ENCODE measurements at regions not wholly inside any gene's neighbourhood (a gene's known extent, or its start where the extent isn't known, plus 50 kb on each side); places are given as distances from the start of the nearest gene placed in this dataset.

DNA sequence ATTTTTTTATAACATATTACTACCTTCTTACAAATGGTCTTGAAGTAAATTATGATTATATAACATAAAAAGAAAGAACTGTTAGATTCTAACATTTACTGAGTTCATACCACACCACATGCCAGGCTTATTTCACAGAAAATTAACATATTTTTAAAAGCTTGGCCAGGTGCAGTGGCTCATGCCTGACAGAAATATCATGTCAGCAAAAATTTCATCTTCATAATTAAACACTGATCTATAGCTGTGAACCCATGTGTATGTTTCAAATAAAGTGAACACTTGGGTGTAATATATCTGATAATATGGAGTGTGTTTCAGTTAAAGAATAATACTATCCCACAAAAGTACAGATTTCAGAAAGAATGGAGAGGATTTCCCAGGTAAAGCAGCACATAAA, 296.5 kb downstream of the SI start:
- Histone ChIP-seq H3K36me3 (ENCODE audit: control insufficient read depth, low read length) (no peaks in the 10 kb centered on the region), H3K79me2 (ENCODE audit: control insufficient read depth, low read length) (no peaks in the 10 kb centered on the region), H3K9me3 (ENCODE audit: control insufficient read depth, insufficient read depth, low read length) (no peaks in the 10 kb centered on the region), H3K4me1 (ENCODE audit: control insufficient read depth, low read length) (no peaks in the 10 kb centered on the region), H3K4me2 (ENCODE audit: low read length) (no peak overlapping the region), H4K20me1 (ENCODE audit: control insufficient read depth, insufficient read depth, low read depth, low read length) (no peaks in the 10 kb centered on the region), H3K27ac (ENCODE audit: low read depth, low read length) (no peak overlapping the region), H3K27me3 (ENCODE audit: control insufficient read depth, low read length) (no peaks in the 10 kb centered on the region), H3F3A (ENCODE audit: control insufficient read depth, insufficient read depth) (no peaks in the 10 kb centered on the region), H3K9me2 (replicated peaks; ENCODE audit: control insufficient read depth, low read length) (no peaks in the 10 kb centered on the region), H3K4me3 (ENCODE audit: low read length) (no peak overlapping the region)
- TF ChIP-seq, protein P1, sequence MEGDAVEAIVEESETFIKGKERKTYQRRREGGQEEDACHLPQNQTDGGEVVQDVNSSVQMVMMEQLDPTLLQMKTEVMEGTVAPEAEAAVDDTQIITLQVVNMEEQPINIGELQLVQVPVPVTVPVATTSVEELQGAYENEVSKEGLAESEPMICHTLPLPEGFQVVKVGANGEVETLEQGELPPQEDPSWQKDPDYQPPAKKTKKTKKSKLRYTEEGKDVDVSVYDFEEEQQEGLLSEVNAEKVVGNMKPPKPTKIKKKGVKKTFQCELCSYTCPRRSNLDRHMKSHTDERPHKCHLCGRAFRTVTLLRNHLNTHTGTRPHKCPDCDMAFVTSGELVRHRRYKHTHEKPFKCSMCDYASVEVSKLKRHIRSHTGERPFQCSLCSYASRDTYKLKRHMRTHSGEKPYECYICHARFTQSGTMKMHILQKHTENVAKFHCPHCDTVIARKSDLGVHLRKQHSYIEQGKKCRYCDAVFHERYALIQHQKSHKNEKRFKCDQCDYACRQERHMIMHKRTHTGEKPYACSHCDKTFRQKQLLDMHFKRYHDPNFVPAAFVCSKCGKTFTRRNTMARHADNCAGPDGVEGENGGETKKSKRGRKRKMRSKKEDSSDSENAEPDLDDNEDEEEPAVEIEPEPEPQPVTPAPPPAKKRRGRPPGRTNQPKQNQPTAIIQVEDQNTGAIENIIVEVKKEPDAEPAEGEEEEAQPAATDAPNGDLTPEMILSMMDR (IDR thresholded peaks at IDR 0.05; ENCODE audit: low read depth, low read length, poor library complexity, severe bottlenecking) = no peak
- TF ChIP-seq EZH2phosphoT487 (IDR thresholded peaks at IDR 0.05; ENCODE audit: borderline replicate concordance, low read length) = no peak

DNA sequence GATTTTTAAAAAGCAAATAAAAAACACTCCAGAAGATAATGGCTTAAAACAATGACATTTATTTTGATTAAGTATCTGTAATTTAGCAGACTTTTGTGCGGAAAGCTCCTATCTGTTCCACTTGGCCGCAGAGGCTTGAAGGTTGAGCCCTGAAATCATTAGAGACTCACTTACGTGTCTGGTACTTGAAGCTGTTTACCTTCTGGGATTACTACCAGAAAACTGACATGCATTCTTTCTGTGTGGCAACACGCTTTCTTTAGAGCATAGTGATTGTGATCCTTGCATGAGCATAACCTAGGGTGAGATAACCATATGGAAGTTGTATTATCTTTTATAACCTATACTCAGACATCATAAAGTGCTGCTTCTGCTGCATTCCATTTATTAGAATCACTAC, 298.5 kb downstream of the SI start:
- no peaks in the 10 kb centered on the region for H3F3A ChIP-seq (ENCODE audit: control insufficient read depth, insufficient read depth)
- H3K9me2 ChIP-seq (replicated peaks; ENCODE audit: control insufficient read depth, low read length) = no peaks in the 10 kb centered on the region
- H4K20me1 ChIP-seq (ENCODE audit: control insufficient read depth, insufficient read depth, low read depth, low read length) = no peaks in the 10 kb centered on the region
- H3K4me1 ChIP-seq (ENCODE audit: control insufficient read depth, low read length) = no peaks in the 10 kb centered on the region
- H3K4me3 ChIP-seq (ENCODE audit: low read length) = no peak overlapping the region
- no peaks in the 10 kb centered on the region for H3K79me2 ChIP-seq (ENCODE audit: control insufficient read depth, low read length)
- no peaks in the 10 kb centered on the region for H3K27me3 ChIP-seq (ENCODE audit: control insufficient read depth, low read length)
- no peak overlapping the region for H3K4me2 ChIP-seq (ENCODE audit: low read length)
- no peaks in the 10 kb centered on the region for H3K36me3 ChIP-seq (ENCODE audit: control insufficient read depth, low read length)
- H3K27ac ChIP-seq (ENCODE audit: low read depth, low read length) = no peak overlapping the region
- no peaks in the 10 kb centered on the region for H3K9me3 ChIP-seq (ENCODE audit: control insufficient read depth, insufficient read depth, low read length)
- TF ChIP-seq, protein P1 (IDR thresholded peaks at IDR 0.05; ENCODE audit: low read depth, low read length, poor library complexity, severe bottlenecking) = no peak
- TF ChIP-seq EZH2phosphoT487 (IDR thresholded peaks at IDR 0.05; ENCODE audit: borderline replicate concordance, low read length) = no peak

DNA sequence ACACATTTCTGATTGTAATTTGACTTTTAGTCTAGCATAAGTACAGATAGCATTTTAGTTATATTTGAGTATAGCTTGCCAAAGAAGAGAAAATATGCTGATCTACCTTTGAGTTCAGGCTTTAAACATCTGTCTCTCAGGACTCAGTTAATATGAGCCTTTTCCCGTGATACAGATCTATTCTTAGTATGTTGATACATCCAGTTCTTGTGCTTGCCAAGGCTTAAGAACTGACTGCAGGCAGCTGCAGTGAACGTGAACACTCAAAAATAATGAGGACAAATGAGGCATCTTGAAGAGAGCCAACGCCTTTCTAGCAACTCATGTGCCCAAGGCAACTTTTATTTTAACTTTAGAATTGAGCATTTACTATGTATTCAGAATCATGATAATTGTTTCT, 325.5 kb downstream of the SI start:
- no peaks in the 10 kb centered on the region for H3K79me2 ChIP-seq (ENCODE audit: control insufficient read depth, low read length)
- no peaks in the 10 kb centered on the region for H3K9me2 ChIP-seq (replicated peaks; ENCODE audit: control insufficient read depth, low read length)
- H3K27me3 ChIP-seq (ENCODE audit: control insufficient read depth, low read length) = no peaks in the 10 kb centered on the region
- no peaks in the 10 kb centered on the region for H3K4me1 ChIP-seq (ENCODE audit: control insufficient read depth, low read length)
- H3K9me3 ChIP-seq (ENCODE audit: control insufficient read depth, insufficient read depth, low read length) = no peaks in the 10 kb centered on the region
- H3K4me3 ChIP-seq (ENCODE audit: low read length) = no peak overlapping the region
- no peak overlapping the region for H3K27ac ChIP-seq (ENCODE audit: low read depth, low read length)
- TF ChIP-seq, protein P1 (IDR thresholded peaks at IDR 0.05; ENCODE audit: low read depth, low read length, poor library complexity, severe bottlenecking) = no peak
- TF ChIP-seq EZH2phosphoT487 (IDR thresholded peaks at IDR 0.05; ENCODE audit: borderline replicate concordance, low read length) = no peak
- H3K4me2 ChIP-seq (ENCODE audit: low read length) = no peak overlapping the region
- no peaks in the 10 kb centered on the region for H3F3A ChIP-seq (ENCODE audit: control insufficient read depth, insufficient read depth)
- no peaks in the 10 kb centered on the region for H4K20me1 ChIP-seq (ENCODE audit: control insufficient read depth, insufficient read depth, low read depth, low read length)
- H3K36me3 ChIP-seq (ENCODE audit: control insufficient read depth, low read length) = no peaks in the 10 kb centered on the region

DNA sequence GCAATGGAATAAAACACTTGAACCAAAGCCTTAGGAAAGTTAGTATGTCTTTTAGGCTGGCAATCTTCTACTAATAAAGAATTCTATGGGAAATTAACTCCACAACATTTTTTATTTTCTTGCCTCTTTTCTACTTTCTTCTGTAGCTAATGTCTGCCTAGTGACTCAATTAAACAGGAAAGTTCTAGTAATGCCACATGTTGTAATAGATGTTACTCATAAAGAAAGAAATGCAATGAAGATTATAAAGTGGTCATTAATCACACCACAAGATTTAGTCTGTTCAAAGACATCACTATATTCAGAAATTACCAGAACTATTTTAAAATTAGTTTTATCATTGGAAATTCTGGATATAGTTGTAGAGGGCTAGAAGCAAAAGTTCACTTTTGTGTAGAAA, 329.7 kb downstream of the SI start:
- Histone ChIP-seq H3K27me3 (ENCODE audit: control insufficient read depth, low read length) (no peaks in the 10 kb centered on the region), H3K9me2 (replicated peaks; ENCODE audit: control insufficient read depth, low read length) (no peaks in the 10 kb centered on the region), H4K20me1 (ENCODE audit: control insufficient read depth, insufficient read depth, low read depth, low read length) (no peaks in the 10 kb centered on the region), H3K4me1 (ENCODE audit: control insufficient read depth, low read length) (no peaks in the 10 kb centered on the region), H3F3A (ENCODE audit: control insufficient read depth, insufficient read depth) (no peaks in the 10 kb centered on the region), H3K9me3 (ENCODE audit: control insufficient read depth, insufficient read depth, low read length) (no peaks in the 10 kb centered on the region), H3K4me2 (ENCODE audit: low read length) (no peak overlapping the region), H3K4me3 (ENCODE audit: low read length) (no peak overlapping the region), H3K79me2 (ENCODE audit: control insufficient read depth, low read length) (no peaks in the 10 kb centered on the region), H3K36me3 (ENCODE audit: control insufficient read depth, low read length) (no peaks in the 10 kb centered on the region), H3K27ac (ENCODE audit: low read depth, low read length) (no peak overlapping the region)
- TF ChIP-seq, protein P1 (IDR thresholded peaks at IDR 0.05; ENCODE audit: low read depth, low read length, poor library complexity, severe bottlenecking) = no peak
- TF ChIP-seq EZH2phosphoT487 (IDR thresholded peaks at IDR 0.05; ENCODE audit: borderline replicate concordance, low read length) = no peak

Data from DOHH2 (cell line).